Stimulated activated CD8-positive, alpha-beta memory T cell treated with anti-CD3 and anti-CD28 coated beads, Interleukin-12 subunit alpha, Interleukin-12 subunit beta, amount 100 ng/mL, for 24 hours (primary cell): ENCODE measurements at regions not wholly inside any gene's neighbourhood (a gene's known extent, or its start where the extent isn't known, plus 50 kb on each side); places are given as distances from the start of the nearest gene placed in this dataset.

ENCODE experiments used
- DNase-seq: peaks from one replicate; pipeline ENCODE4 v3.0.0-alpha.2; 2020; ENCODE audit errors: extremely low read depth

GRCh38 chr17:72497915-72498314 lies 377.1 kb downstream of the SOX9 start:
- DNase-seq: no peak

DNA sequence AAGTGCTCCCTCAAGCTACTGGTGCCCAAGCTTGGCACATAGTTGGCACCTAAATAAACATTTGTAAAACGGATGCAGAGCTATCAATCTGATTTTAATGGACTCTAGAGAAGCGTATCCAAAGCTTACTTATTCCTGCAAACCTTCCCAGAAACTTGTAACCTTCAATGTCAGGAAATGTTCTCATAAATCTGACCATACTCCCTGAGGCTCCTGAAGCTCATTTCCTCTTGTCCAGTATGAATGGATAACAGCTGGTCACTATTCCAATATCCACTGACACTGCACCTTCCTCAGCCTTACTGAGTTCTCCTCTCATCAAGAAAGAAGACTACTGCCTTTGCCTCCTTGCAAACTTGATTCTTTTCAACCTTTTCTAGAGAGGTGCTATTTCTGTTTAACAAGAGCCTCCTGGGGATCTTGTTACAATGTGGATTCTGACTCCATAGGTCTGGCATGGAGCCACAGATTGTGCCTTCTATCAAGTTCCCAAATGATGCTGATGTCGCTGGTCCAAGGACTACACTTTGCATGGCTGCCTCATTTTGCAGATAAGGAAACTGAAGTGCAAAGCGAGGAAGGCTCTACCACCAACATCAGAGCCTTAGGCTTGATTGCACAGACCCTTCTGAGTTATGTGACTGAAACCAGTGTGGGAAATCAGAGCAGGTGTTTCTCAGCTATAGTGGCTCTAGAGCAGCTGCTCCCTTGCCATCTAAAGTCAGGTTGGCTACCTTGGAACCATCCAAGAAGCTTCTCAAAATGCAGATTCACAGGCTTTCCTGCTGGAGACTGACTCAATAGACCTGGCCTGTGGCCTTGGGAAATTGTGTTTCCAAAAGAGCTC lies 377.8 kb downstream of the SOX9 start:
- no peak for DNase-seq

GRCh38 chr17:72501404-72502370 lies 380.9 kb downstream of the SOX9 start:
- no peak for DNase-seq

DNA sequence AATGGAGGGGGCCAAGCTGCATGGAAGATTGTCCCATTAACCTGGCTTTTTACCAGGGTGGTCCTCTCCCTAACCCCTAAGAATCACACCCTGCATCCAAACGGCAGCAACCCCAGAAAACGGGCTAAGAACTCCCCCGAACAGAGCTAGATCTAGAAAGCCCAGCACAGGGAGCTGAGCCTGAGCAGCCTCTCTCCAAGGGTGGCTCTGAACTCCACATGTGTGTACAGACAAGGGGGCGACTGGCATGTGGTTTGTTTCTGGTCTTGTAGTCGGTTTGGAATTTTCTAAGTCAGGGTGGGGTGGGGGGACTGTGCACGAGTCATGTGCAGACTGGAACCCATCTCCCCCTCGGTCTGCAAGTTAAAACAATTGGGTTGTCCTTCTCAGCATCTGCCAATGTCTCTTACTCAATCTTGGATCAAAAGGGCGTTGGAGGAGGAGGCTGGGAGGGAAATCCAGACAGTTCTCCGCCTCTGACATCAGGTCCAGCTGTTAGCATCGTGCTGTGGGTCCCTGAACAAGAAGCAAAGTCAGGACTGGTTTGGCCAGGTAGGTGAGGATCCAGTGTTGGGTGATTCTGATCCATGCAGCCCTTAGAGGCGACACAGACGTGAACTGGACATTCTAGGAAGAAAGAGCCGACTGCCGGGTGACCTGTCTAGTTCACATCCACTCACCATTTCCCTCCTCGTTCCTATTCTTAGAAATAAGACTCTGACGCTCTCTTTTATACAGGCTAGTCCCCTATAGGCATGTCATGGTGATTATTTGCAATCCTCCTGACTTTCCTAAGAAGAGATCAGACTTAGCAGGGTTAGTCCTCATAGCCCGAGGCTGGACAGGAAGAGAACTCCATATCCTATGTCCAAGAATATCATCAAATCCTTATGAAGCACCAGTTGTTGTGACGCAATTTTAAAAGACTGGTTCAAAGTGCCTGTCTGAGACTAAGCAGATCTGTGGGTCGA lies 381.8 kb downstream of the SOX9 start:
- DNase-seq: no peak

GRCh38 chr17:72503556-72503955 lies 382.7 kb downstream of the SOX9 start:
- no peak for DNase-seq

GRCh38 chr17:72504783-72505182 lies 384.0 kb downstream of the SOX9 start:
- DNase-seq: no peak

- no peak for DNase-seq
Measured at GRCh38 chr17:72506773-72507172, 386.0 kb downstream of the SOX9 start.

GRCh38 chr17:72507370-72507769 lies 386.6 kb downstream of the SOX9 start:
- no peak for DNase-seq

GRCh38 chr17:72510351-72511016 lies 389.7 kb downstream of the SOX9 start:
- DNase-seq: no peak

GRCh38 chr17:72511242-72511641 lies 390.4 kb downstream of the SOX9 start:
- DNase-seq: no peak

GRCh38 chr17:72511874-72512273 lies 391.1 kb downstream of the SOX9 start:
- DNase-seq: no peak

DNA sequence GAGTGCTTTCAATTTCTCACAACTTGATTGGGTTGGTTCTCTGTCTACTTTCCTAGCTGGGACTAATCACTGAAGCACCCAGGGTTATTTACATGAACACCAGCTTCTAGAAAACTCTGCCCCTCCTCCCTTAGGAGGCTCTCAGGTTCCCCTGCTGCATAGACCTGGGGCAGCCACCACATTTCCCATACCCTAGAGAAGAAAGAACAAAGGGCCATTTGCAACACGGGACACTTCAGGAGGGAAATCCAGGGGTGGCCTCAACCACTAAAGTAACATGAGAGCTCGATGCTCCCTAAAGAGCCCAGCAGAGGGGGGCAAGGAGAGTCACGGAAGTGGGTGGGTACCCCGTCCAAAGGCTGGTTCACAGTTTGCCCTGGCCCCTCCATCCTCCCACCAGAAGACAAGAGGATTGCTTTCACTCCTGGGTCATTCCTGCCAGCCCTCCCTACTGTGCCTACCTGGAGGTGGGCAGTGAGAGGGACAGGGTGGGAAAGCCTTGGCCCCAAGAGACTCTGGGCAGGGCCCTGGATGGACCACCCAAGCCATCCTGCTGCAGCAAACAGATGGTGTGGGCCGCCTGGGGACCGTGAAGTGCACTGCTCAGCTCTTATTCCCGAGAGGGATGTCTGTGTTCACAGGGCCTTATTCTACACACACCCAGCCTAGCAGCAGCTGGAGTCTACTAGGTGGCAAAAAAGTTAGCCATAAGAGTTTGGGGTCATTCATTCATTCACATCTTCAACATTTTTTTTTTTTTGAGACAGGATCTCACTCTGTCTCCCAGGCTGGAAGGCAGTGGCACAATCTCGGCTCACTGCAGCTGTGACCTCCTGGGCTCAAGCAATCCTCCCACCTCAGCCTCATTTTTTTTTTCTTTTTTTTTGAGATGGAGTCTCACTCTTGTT lies 392.1 kb downstream of the SOX9 start:
- no peak for DNase-seq

- DNase-seq: no peak
Measured at GRCh38 chr17:72514321-72514861, 393.6 kb downstream of the SOX9 start.

DNA sequence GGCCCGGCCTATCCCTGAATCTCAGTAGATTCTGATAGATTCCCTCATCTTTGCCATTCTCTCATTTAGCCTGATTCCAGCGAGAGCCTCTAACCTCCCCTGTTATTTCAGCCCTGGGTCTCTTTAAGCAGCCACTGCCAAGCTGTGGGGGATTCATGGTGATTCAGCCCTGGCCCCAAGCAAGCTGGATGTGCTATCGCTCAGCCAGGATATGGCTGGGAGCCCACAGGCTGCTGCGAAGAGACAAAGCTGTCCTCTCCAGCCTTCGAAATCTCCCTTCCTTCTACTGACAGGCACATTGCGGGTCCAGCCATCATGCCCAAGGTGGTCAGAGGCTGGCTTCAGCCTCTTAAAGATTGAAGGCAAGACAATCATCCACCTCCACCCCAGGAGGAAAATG lies 394.1 kb downstream of the SOX9 start:
- no peak for DNase-seq

GRCh38 chr17:72515291-72516065 lies 394.7 kb downstream of the SOX9 start:
- DNase-seq: no peak

GRCh38 chr17:72516772-72517399 lies 396.1 kb downstream of the SOX9 start:
- DNase-seq: no peak

GRCh38 chr17:72517413-72518158 lies 396.8 kb downstream of the SOX9 start:
- no peak for DNase-seq
